ENCODE measurements at regions not wholly inside any gene's neighbourhood (a gene's known extent, or its start where the extent isn't known, plus 50 kb on each side); places are given as distances from the start of the nearest gene placed in this dataset.

DNA sequence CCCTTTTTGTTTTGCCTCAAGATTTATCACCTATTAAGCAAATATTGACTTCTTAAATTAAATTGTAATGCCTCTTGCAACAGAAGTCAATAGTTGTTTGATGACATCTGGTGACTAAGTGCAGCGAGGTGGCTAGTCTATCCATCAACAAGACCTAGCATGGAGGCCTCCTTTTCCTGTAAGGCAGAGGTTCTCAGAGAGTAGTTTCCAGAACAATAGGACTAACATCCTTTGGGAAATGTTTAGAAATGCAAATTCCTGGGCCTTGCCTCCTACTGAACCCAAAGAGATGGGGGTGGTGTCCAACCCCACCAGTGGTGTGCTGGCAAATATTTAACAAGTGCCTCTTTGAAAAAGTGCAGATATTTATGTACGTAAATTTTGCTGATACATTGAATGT is 143.7 kb downstream of the SCP2D1 start:
- TF ChIP-seq, protein P1, sequence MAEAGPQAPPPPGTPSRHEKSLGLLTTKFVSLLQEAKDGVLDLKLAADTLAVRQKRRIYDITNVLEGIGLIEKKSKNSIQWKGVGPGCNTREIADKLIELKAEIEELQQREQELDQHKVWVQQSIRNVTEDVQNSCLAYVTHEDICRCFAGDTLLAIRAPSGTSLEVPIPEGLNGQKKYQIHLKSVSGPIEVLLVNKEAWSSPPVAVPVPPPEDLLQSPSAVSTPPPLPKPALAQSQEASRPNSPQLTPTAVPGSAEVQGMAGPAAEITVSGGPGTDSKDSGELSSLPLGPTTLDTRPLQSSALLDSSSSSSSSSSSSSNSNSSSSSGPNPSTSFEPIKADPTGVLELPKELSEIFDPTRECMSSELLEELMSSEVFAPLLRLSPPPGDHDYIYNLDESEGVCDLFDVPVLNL (CRISPR knock-in tag; IDR thresholded peaks at IDR 0.05; ENCODE audit: borderline replicate concordance, low read depth) = no peak
- TF ChIP-seq, protein P2, sequence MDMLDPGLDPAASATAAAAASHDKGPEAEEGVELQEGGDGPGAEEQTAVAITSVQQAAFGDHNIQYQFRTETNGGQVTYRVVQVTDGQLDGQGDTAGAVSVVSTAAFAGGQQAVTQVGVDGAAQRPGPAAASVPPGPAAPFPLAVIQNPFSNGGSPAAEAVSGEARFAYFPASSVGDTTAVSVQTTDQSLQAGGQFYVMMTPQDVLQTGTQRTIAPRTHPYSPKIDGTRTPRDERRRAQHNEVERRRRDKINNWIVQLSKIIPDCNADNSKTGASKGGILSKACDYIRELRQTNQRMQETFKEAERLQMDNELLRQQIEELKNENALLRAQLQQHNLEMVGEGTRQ (CRISPR knock-in tag; IDR thresholded peaks at IDR 0.05) = no peak
- TF ChIP-seq CREB1 (CRISPR knock-in tag; IDR thresholded peaks at IDR 0.05) (no peak), TCF7 (CRISPR knock-in tag; IDR thresholded peaks at IDR 0.05; ENCODE audit: low read depth) (no peak)
- TF ChIP-seq, protein P3, sequence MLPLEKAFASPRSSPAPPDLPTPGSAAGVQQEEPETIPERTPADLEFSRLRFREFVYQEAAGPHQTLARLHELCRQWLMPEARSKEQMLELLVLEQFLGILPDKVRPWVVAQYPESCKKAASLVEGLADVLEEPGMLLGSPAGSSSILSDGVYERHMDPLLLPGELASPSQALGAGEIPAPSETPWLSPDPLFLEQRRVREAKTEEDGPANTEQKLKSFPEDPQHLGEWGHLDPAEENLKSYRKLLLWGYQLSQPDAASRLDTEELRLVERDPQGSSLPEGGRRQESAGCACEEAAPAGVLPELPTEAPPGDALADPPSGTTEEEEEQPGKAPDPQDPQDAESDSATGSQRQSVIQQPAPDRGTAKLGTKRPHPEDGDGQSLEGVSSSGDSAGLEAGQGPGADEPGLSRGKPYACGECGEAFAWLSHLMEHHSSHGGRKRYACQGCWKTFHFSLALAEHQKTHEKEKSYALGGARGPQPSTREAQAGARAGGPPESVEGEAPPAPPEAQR (CRISPR knock-in tag; IDR thresholded peaks at IDR 0.05) = no peak
- TF ChIP-seq, protein P4, sequence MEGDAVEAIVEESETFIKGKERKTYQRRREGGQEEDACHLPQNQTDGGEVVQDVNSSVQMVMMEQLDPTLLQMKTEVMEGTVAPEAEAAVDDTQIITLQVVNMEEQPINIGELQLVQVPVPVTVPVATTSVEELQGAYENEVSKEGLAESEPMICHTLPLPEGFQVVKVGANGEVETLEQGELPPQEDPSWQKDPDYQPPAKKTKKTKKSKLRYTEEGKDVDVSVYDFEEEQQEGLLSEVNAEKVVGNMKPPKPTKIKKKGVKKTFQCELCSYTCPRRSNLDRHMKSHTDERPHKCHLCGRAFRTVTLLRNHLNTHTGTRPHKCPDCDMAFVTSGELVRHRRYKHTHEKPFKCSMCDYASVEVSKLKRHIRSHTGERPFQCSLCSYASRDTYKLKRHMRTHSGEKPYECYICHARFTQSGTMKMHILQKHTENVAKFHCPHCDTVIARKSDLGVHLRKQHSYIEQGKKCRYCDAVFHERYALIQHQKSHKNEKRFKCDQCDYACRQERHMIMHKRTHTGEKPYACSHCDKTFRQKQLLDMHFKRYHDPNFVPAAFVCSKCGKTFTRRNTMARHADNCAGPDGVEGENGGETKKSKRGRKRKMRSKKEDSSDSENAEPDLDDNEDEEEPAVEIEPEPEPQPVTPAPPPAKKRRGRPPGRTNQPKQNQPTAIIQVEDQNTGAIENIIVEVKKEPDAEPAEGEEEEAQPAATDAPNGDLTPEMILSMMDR (IDR thresholded peaks at IDR 0.05) = no peak
- TF ChIP-seq, protein P5, sequence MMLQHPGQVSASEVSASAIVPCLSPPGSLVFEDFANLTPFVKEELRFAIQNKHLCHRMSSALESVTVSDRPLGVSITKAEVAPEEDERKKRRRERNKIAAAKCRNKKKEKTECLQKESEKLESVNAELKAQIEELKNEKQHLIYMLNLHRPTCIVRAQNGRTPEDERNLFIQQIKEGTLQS (CRISPR knock-in tag; conservative IDR thresholded peaks at IDR 0.05) = no peak

Measured in WTC11 (cell line).